ENCODE measurements at regions not wholly inside any gene's neighbourhood (a gene's known extent, or its start where the extent isn't known, plus 50 kb on each side); places are given as distances from the start of the nearest gene placed in this dataset.

DNA sequence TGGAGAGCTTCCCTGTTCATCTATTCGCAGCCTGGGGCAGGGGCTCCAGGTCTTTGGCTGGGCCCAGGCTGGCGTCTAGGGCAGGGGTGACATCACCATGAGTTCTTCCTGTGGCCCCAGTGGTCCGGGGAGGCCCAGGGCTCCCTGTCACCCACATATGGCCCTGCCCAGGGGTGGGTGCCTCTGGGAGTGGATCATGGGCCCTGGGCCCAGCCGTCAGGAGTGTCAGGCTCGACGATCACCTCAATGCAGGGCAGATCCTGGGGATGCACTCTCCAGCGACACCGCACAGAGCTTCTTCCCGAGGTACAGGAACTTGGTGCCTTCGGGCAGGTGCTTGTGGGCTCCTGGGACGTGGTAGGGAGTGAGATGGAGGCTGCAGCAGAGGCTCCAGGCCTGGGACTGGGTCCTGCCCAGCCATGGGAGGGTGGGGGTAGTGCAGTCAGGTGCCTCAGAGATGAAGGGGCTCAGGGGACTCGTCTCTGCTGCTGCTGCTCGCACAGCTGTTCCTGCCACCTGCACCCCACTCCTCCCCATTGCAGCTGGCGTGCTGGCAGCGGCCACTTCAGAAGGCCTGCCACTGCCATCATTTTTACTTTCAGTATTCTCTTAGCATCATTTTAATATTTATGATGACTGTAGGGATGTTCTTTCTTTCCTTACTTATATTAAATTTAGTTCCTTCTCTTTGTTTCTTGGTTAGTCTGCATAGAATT lies 196.0 kb upstream of the VRK2 start:
- DNase-seq, result no peak
- no peaks in the 10 kb centered on the region for H3K9me3 ChIP-seq
- intact Hi-C loops (cut with DNase I), result no loop called here
- no peak overlapping the region for H3K27ac ChIP-seq
- no peaks in the 10 kb centered on the region for H3K4me1 ChIP-seq
- H3K4me3 ChIP-seq, result no peak overlapping the region
- ATAC-seq, result peak; percentile 20
- TF ChIP-seq, protein P1, sequence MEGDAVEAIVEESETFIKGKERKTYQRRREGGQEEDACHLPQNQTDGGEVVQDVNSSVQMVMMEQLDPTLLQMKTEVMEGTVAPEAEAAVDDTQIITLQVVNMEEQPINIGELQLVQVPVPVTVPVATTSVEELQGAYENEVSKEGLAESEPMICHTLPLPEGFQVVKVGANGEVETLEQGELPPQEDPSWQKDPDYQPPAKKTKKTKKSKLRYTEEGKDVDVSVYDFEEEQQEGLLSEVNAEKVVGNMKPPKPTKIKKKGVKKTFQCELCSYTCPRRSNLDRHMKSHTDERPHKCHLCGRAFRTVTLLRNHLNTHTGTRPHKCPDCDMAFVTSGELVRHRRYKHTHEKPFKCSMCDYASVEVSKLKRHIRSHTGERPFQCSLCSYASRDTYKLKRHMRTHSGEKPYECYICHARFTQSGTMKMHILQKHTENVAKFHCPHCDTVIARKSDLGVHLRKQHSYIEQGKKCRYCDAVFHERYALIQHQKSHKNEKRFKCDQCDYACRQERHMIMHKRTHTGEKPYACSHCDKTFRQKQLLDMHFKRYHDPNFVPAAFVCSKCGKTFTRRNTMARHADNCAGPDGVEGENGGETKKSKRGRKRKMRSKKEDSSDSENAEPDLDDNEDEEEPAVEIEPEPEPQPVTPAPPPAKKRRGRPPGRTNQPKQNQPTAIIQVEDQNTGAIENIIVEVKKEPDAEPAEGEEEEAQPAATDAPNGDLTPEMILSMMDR (IDR thresholded peaks at IDR 0.05), result no peak
- no peaks in the 10 kb centered on the region for H3K36me3 ChIP-seq
- no peaks in the 10 kb centered on the region for H3K27me3 ChIP-seq

DNA sequence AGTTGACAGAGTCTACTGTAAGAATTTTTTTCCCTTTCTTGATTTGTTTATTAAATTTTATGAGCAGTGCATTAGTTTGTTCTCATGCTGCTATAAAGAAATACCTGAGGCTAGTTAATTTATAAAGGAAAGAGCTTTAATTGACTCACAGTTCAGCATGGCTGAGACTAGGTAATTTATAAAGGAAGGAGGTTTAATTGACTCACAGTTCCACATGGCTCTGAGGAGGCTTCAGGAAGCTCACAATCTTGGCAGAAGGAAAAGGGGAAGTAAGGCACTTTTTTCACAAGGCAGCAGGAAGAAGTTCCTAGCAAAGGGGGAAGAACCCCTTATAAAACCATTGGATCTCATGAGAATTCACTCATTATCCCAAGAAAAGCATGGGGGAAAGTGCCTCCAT lies 191.4 kb upstream of the VRK2 start:
- Histone ChIP-seq H3K4me3 (no peak overlapping the region), H3K9me3 (no peaks in the 10 kb centered on the region), H3K4me1 (no peaks in the 10 kb centered on the region), H3K36me3 (no peaks in the 10 kb centered on the region), H3K27ac (no peak overlapping the region), H3K27me3 (no peaks in the 10 kb centered on the region)
- ATAC-seq, result no peak
- DNase-seq, result no peak
- TF ChIP-seq, protein P1 (IDR thresholded peaks at IDR 0.05), result no peak
- intact Hi-C loops (cut with DNase I), result no loop called here

DNA sequence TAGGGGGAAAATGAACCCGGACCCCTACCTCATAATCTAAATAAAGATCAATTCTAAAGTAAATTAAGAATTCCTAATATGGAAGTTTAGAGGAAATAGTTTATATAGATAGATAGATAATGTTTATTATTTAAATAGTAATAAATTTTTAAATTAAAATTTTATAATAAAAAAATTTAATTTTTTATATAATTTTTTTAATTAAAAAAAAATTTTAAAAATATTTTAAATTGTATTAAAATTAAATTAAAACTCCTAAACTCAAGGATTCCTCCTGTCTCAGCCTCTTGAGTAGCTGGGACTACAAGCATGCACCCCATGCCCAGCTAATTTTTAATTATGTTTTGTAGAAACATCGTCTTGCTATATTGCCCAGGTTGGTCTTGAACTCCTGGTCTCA lies 186.9 kb upstream of the VRK2 start:
- Histone ChIP-seq H3K4me3 (no peak overlapping the region), H3K27ac (no peak overlapping the region), H3K27me3 (no peaks in the 10 kb centered on the region), H3K36me3 (no peaks in the 10 kb centered on the region), H3K9me3 (no peaks in the 10 kb centered on the region), H3K4me1 (no peaks in the 10 kb centered on the region)
- TF ChIP-seq, protein P1 (IDR thresholded peaks at IDR 0.05), result no peak
- ATAC-seq (no peak), DNase-seq (no peak)
- intact Hi-C loops (cut with DNase I), result no loop called here

DNA sequence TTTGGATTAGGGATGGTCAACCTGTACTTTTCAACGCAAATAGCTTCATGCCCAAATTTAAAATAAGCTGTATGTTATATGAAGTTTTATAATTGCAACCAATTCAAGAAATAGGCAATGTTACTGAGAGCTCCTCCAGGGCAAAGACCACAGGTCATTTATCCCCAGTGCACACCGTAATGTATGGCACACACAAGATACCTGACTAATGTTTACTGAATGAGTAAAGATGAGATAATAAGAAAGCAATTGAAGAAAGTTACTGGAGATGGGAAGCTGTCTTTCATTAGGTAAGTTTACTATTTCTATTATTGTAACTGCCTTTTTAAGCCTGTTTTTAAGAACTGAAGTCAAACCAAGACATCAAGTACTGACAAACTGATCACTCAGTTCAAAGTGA lies 184.5 kb upstream of the VRK2 start:
- Histone ChIP-seq H3K27ac (no peak overlapping the region), H3K4me1 (no peaks in the 10 kb centered on the region), H3K9me3 (no peaks in the 10 kb centered on the region), H3K36me3 (no peaks in the 10 kb centered on the region), H3K4me3 (no peak overlapping the region), H3K27me3 (no peaks in the 10 kb centered on the region)
- TF ChIP-seq, protein P1 (IDR thresholded peaks at IDR 0.05), result no peak
- intact Hi-C loops (cut with DNase I), result no loop called here
- ATAC-seq (no peak), DNase-seq (no peak)

DNA sequence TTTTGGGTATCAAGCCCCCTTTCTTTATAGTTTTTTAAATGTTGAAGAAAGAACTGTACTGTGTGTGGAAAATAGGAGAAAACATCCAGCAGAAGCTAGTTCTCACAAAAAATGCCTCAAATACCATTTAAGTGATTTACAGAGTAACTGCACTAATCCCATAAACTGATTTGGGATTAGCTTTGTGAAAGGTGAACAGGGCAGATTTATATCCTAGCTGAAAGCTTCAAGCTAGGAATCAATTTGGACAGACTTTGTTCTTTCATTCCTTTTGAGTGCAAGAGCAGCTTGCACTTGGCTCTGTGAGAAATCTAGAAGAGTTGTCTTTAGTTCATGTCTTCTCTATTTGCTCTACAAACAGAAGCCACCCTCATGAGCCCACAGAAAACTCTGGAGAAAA lies 183.9 kb upstream of the VRK2 start:
- Histone ChIP-seq H3K9me3 (no peaks in the 10 kb centered on the region), H3K4me1 (no peaks in the 10 kb centered on the region), H3K27ac (no peak overlapping the region), H3K4me3 (no peak overlapping the region), H3K36me3 (no peaks in the 10 kb centered on the region), H3K27me3 (no peaks in the 10 kb centered on the region)
- intact Hi-C loops (cut with DNase I), result no loop called here
- TF ChIP-seq, protein P1 (IDR thresholded peaks at IDR 0.05), result no peak
- ATAC-seq (no peak), DNase-seq (no peak)

DNA sequence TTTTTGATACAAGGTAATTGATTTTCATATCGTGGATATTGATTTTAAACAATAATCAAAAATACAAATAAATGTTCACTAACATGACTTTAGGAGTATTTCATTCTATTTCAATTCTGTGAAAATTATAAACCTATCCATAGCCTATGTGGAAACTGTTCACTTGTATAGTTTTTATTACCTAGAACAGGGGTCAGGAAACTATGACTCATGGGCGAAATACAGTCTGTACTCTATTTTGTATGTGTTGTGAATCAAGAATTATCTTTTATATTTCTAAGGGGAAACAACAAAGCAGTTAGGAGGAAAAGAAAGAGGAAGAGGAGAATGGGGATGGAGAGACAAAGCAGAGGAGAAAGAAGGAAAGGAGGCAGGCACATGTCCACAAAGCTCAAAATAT lies 181.7 kb upstream of the VRK2 start:
- no peak for ATAC-seq

More for the DNA sequence above, 181.7 kb upstream of the VRK2 start:
- Histone ChIP-seq H3K4me3 (no peak overlapping the region), H3K4me1 (no peaks in the 10 kb centered on the region), H3K27me3 (no peaks in the 10 kb centered on the region), H3K9me3 (no peaks in the 10 kb centered on the region), H3K36me3 (no peaks in the 10 kb centered on the region), H3K27ac (no peak overlapping the region)
- intact Hi-C loops (cut with DNase I), result no loop called here
- DNase-seq, result no peak
- TF ChIP-seq, protein P1 (IDR thresholded peaks at IDR 0.05), result no peak
